NCI-H2107 (cell line): ENCODE measurements at regions not wholly inside any gene's neighbourhood (a gene's known extent, or its start where the extent isn't known, plus 50 kb on each side); places are given as distances from the start of the nearest gene placed in this dataset.
"Not testable (repeated sequence)": the region's sequence is repeated elsewhere in the genome, so short reads cannot be mapped to it uniquely, and the experiment has no call there.

Experiments used
- DNase-seq: peaks from one replicate; lab custom pipeline; 2025; lab: John Stamatoyannopoulos, UW

DNA sequence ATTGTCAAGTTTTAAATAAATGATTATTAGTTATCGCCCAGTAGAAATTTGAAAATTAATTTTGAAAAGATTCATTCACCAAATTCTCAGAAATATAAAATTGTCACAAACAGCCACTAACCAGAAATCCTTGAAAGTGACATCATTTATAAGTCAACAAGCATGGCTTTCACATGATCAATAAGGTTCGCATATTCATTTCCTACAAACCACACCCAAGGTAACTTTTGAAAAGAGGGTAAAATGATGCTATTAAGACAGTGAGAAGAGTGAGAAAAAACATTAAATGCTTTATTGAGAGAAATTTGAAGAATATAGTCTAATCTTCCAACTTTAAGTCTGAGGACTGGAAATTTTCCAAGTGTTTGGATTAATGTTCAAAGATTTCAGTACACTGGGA is 263.6 kb upstream of the ALCAM start:
- DNase-seq: no peak

- no peak for DNase-seq
Measured at GRCh38 chr3:105108823-105109222, 257.9 kb upstream of the ALCAM start.

- DNase-seq: no peak
Measured at GRCh38 chr3:105118905-105119304, 247.8 kb upstream of the ALCAM start.

GRCh38 chr3:105119801-105120340 is 246.8 kb upstream of the ALCAM start:
- DNase-seq: no peak

- no peak for DNase-seq
Measured at GRCh38 chr3:105130911-105131310, 235.8 kb upstream of the ALCAM start.

- no peak for DNase-seq
Measured at GRCh38 chr3:105137911-105138310, 228.8 kb upstream of the ALCAM start.

DNA sequence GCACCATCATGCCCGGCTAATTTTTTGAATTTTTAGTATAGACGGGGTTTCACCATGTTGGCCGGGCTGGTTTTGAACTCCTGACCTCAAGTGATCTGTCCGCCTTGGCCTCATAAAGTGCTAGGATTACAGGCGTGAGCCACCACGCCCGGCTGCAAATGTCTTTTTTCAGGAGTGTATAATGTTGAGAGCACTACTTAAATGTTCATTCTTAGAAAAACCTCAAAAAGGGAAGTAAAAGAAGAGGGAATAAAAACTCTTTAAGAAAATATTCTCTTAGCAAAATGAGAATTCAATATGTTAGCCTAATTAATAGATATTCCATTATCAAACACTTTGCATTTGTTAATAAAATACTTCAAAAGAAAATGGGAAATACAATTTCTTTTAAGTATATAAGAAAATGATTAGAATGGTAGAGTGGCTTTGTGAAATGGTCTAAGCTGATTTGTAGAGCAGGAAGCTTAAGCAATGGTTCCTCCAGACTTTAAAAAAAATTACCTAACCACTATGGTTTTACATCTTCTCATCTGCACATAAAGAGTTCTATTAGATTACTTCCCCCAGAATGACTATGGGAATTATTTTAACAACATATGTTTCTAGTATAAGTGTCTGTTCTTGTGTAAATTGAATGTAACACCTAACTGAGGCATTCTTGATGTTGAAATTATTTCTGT is 226.7 kb upstream of the ALCAM start:
- no peak for DNase-seq

DNA sequence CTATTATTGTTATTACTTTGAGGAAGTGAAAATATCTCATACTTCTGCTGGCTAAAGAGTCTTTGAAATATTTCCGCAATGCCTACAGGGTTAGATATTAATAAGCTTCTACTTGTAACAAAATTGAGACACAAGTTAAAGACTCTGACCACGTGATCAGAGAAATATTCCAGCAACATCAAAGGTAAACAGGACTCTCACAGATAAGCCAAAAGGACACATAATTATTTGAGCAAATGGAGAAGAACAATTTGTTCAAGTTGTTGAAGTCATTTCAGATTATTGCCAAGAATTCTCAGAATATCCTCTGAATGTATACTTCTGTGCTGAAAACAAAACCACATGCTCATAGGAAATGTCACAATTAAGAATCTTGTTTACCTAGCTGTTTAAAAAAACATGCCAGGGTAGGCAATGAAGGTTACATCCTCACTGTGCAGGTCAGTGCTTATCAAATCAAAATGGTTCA is 225.8 kb upstream of the ALCAM start:
- no peak for DNase-seq

GRCh38 chr3:105144837-105145236 is 221.9 kb upstream of the ALCAM start:
- DNase-seq: no peak

DNA sequence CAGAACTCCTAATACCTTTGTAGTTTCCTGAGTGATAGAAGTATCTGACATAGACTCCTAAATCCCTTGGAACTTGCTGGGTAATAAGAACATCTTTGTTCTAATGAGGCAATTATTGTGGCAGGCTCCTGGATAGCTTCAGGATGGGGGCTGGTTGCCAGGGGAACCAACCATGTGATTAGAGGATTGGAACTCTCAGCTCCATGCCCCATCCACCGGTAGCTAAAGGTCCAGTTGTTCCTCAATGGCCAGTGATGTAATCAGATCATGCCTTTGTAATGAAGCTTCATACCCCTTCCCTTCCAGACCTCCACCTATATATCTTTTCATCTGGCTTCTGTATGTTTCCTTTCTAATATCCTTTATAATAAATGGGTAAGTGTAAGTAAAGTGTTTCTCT is 221.2 kb upstream of the ALCAM start:
- no peak for DNase-seq

DNA sequence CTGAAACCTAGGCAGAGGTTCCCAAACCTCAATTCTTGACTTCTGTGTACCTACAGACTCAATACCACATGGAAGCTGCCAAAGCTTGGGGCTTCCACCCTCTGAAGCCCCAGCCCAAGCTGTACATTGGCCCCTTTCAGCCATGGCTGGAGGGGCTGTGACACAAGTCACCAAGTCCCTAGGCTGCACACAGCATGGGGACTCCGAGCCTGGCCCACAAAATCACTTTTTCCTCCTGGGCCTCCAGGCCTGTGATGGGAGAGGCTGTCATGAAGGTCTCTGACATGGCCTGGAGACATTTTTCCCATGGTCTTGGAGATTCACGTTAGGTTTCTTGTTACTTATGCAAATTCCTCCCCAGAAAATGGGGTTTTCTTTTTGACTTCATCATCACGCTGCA is 217.5 kb upstream of the ALCAM start:
- DNase-seq: not testable (repeated sequence)

DNA sequence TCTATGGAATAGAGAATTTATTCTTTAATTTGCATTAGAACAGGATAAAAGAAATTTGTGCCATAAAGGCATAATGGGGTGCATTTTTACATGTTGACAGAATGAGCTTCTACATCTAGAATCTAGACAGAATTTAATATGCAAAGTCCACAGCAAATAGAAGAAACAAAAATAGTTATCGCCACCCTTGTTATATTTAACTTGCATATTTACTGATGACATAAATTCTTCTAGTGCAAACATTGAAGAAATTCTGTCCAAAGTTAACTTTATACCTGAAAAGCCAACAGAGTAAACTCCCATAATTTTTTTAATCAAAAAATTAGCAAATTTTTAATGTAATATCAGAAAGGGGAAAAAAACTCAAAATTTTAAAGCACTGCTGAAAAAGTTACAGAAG is 213.7 kb upstream of the ALCAM start:
- no peak for DNase-seq

DNA sequence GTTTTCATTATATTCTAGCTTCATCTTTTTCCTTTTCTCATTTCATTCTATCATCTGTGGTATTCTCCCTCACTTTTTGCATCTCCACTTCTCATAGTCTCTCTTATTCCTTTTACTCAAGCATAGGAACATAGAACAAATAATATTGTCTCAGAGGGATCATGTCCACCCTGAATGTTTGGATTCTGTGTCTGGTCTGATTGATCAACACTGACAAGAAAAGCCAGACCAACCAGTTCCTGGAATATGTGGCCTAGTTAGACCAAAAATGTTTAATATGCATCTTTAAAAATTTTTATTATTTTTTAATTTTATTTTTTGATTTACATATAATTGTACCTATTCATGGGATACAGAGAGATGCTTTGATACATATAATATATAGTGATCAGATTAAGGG is 212.0 kb upstream of the ALCAM start:
- no peak for DNase-seq

DNA sequence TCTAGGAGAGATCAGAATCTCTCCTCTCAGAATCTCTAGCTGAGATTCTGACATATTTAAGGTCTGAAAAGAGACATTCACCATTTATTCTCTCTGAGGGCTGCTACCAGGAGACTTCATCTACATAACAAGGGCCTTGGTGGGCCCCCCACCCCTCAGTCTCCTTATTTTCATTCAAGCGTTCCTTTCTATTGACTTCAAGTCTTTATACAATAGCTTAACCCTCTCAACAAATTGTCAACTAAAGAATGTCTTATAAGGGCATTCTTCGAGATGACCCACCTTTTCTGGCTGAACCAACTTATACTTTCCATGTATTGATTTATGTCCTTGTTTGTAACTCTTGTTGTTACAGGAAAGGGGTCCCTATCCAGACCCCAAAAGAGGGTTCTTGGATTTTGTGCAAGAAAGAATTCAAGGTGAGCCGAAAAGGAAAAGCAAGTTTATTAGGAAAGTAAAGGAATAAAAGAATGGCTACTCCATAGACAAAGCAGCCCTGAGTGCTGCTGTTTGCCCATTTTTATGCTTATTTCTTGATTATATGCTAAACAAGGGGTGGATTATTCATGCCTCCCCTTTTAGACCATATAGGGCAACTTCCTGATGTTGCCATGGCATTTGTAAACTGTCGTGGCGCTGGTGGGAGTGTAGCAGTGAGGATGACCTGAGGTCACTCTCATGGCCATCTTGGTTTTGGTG is 209.5 kb upstream of the ALCAM start:
- no peak for DNase-seq

DNA sequence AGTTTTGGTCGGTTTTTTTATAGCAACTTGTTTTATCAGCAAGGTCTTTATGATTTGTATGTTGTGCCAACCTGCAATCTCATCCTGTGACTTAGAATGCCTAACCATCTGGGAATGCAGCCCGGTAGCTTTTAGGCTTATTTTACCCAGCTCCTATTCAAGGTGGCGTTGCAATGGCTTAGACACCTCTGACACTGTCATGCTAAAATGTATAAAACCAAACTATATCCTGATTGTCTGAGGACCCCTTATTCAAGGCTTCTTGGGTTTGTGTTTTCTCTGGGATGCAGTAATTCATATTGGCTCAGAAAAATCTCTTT is 209.0 kb upstream of the ALCAM start:
- no peak for DNase-seq

DNA sequence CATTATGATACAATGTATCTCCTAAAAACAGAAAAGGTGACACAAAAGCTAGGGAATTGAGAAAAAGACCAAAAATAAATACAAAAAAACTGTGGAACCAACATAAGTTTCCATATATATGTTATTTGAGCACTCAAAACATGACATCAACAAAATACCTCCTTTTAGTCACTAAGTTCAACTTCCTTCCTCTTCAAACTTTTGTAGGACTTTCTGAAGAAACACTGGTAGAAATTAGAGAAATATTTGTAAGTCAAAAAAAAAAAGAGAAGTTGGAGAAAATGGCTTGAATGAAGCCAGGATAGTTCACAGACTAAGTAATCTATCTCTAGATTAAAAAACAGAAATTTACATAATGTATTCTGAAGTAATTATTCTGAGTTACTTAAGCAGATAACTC is 208.4 kb upstream of the ALCAM start:
- DNase-seq: no peak

GRCh38 chr3:105162448-105162847 is 204.3 kb upstream of the ALCAM start:
- DNase-seq: no peak

DNA sequence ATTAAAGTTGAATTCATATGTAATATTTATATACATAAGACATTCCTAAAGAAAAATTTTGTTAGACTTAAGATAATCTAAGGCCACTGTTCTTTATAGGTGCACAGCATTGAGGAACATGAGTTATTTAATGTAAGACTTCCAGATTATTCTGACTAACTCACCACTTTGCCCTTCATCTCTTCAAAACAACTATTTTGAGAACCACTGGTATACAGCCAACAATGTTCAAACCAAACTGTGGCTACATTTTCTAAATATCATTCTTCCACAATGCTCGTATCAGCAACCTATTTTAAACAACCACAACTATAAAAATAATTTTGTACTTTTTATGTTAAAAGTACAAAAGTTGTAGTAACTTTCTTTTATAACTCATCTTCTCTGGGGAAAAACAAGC is 199.8 kb upstream of the ALCAM start:
- DNase-seq: no peak

DNA sequence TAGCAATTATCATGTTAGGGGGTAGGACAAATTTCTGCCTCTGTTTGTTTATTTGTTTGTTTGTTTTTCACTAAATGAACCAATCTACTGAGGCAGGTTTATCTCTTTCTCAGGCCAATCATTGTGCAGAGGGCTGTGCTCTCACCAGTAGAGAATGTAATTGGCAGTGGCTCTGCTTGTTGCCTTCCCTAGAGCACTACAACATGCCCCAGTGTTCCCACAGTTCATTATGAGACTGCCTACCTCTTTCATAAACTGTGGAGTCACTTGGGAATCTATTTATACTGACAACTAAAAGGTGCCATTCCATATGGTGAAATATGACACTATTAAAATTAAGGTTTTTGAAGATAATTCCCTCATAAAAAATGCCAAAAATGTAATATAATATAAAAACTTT is 196.3 kb upstream of the ALCAM start:
- no peak for DNase-seq

DNA sequence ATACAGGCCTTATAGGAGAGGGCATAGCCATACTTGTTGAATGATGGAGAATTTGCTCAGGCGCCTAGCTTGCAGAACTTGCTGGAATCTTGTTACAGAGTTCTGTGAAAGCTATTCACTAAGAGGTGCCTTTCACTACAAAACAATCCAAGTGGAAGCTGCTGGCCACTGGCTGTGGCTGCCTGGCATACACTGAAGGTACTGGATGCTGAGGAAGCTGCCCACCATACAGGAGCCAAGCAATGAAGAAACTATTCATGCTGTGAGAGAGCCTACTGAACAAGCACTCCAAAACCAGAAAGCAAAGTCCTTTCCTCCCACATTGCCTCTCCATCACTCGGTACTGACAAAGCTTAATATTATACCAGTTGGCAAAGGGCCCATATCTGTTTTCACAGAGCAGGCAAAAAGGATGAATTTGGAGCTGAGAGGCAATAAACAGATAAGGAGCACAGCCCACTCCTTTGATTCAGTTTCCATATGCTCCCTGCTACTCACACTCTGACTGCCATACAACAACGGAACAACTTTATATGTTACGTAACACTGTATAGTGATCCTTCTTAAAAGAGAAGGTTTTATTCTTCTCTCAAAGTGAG is 192.6 kb upstream of the ALCAM start:
- no peak for DNase-seq

GRCh38 chr3:105177576-105177975 is 189.1 kb upstream of the ALCAM start:
- DNase-seq: no peak

- DNase-seq: no peak
Measured at GRCh38 chr3:105187344-105187743, 179.4 kb upstream of the ALCAM start.

DNA sequence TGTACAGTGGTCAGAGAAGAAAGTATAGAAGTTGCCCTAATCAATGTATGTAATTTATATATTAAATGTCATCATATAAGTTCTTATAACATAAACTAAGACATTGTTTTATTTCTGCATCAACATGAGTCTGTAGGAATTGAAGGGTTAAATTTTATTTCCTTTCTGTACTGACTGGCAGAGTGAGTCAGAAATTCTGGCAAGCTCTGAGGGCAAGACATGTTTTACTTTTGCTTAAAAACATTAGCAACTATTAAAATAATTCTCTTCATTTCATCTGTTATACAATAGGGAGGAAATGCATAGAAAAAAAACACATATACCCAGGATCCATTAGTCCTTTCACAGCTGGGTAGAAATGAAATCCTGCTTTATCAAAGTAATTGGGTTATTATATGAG is 171.4 kb upstream of the ALCAM start:
- no peak for DNase-seq
